AG04449 (cell line): ENCODE measurements at regions not wholly inside any gene's neighbourhood (a gene's known extent, or its start where the extent isn't known, plus 50 kb on each side); places are given as distances from the start of the nearest gene placed in this dataset.

ENCODE experiments used
- CTCF ChIA-PET: fragments of 350-600 bp; formaldehyde crosslinking; extraction: SDS; loops from one replicate; lab custom pipeline; 2021; ENCODE audit warnings: antibody characterized with exemption; lab: Yijun Ruan, JAX
- POLR2A ChIA-PET: fragments of 400-600, 350-600 bp; formaldehyde crosslinking; extraction: SDS; loops from one replicate; lab custom pipeline; 2020; ENCODE audit warnings: antibody characterized with exemption, inconsistent platforms; lab: Yijun Ruan, JAX
- DNase-seq: peaks from one replicate; pipeline ENCODE4 v3.0.0-alpha.2; 2010; ENCODE audit warnings: low read depth, low spot score
- H3K4me3 ChIP-seq: 2 replicates; pipeline ENCODE4 v1.5.1; 2011; ENCODE audit warnings: low read depth, mild to moderate bottlenecking, control low read depth, low read length
- TF ChIP-seq, protein P1 (sequence below): IDR thresholded peaks from one replicate; pipeline ENCODE4 v1.5.1; 2011; ENCODE audit warnings: mild to moderate bottlenecking, moderate library complexity, low read length, control low read depth, inconsistent platforms; ENCODE audit not compliant: insufficient read depth; ENCODE audit errors: missing control alignments

DNA sequence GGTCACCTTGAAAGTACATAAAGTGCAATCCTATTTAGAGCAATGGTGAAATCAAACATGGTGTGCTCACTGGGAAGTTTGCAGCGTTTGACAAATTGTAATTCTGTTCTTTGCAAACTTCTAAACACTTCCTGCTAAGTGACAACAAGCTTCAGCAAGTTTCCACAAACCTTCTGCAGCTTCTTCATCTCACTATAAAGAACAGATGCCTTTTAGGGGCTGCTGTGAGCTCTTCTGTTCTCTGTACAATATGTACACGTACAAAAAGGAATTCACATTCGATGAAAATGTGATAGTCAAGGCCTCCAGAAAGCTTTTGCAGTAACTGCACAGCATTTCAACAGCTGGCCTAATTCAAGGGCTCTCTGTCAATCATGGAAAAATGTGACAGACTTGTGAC, 543.1 kb downstream of the CETN3 start:
- ChIA-PET POLR2A (no interaction called here), CTCF (no interaction called here)
- no peak overlapping the region for H3K4me3 ChIP-seq
- no peak for DNase-seq
- TF ChIP-seq, protein P1, sequence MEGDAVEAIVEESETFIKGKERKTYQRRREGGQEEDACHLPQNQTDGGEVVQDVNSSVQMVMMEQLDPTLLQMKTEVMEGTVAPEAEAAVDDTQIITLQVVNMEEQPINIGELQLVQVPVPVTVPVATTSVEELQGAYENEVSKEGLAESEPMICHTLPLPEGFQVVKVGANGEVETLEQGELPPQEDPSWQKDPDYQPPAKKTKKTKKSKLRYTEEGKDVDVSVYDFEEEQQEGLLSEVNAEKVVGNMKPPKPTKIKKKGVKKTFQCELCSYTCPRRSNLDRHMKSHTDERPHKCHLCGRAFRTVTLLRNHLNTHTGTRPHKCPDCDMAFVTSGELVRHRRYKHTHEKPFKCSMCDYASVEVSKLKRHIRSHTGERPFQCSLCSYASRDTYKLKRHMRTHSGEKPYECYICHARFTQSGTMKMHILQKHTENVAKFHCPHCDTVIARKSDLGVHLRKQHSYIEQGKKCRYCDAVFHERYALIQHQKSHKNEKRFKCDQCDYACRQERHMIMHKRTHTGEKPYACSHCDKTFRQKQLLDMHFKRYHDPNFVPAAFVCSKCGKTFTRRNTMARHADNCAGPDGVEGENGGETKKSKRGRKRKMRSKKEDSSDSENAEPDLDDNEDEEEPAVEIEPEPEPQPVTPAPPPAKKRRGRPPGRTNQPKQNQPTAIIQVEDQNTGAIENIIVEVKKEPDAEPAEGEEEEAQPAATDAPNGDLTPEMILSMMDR: no peak

DNA sequence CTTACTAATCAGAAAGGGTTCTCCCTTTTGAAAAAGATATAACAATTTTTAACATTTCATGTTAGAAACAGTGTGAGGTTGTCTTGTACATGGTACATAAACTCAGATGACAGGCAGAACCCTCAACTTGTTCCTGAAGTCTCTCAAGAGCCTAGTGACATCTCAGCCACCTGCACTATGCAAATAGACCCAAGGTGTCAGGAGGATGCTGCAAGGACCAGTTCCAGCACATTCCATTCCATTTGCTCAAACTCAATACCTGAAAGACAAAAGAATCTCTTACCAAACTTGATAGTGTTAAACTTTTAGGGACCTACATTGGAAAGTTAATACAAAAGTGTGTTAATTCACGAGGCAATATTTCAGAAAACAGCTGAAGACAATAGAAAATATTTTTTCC, 544.6 kb downstream of the CETN3 start:
- DNase-seq: no peak
- CTCF ChIA-PET: no interaction called here
- no peak overlapping the region for H3K4me3 ChIP-seq
- TF ChIP-seq, protein P1: no peak
- POLR2A ChIA-PET: no interaction called here

DNA sequence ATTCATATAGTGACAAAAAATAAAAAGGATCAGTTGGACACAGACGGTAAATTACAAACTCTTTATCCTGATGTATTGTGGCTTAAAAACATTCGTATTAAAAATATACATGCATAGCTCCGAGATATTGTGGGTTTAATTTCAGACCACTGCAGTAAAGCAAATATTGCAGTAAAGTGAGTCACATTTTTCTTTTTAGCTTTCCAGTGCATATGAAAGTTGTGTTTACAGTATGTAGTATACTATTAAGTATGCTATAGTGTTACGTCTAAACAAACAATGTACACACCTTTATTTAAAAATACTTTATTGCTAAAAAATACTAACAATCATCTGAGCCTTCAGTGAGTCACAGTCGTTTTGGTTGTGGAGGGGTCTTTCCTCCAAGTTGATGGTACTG, 551.8 kb downstream of the CETN3 start:
- TF ChIP-seq, protein P1: no peak
- no peak for DNase-seq
- H3K4me3 ChIP-seq: no peak overlapping the region
- CTCF ChIA-PET: no interaction called here
- POLR2A ChIA-PET: no interaction called here

DNA sequence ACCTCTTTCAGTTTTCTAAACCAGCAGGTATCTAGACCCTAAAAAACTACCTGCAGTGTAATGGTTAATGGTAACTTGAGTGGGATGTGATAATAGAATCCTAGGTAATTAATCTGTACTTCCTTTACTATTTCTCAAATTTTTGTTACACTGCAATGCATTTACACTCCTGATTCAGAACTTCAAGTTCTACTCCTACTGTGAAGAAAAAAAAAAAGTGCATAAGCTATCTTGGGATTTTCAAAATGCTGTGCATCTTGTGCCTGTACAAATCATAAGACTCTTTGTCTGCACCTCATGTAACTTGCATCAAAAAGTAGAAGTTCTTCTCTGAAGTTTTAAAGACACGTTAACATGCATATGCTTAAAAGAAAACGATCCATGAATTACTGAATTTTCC, 554.1 kb downstream of the CETN3 start:
- ChIA-PET CTCF (no interaction called here), POLR2A (no interaction called here)
- TF ChIP-seq, protein P1: no peak
- no peak overlapping the region for H3K4me3 ChIP-seq
- no peak for DNase-seq

DNA sequence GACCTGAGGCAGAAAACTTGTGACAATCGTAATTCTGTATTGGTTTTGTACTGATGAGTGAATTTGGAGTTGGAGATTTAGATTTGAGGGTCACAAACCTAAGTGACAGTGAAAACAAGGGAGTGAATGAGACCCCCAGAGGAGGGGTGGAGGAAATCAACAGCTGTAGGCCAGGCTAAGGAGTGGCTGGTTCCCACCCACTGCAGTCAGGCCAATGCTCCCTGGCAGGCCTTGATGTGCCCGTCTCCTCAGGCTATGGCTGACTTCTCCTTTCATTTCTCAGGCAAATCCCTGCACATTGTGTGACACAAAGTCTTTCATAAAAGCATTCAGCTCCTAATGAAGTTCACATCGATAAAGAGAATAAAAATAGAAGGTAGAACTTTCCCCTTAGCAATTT, 557.6 kb downstream of the CETN3 start:
- ChIA-PET CTCF (no interaction called here), POLR2A (no interaction called here)
- DNase-seq: no peak
- TF ChIP-seq, protein P1: no peak
- no peak overlapping the region for H3K4me3 ChIP-seq

DNA sequence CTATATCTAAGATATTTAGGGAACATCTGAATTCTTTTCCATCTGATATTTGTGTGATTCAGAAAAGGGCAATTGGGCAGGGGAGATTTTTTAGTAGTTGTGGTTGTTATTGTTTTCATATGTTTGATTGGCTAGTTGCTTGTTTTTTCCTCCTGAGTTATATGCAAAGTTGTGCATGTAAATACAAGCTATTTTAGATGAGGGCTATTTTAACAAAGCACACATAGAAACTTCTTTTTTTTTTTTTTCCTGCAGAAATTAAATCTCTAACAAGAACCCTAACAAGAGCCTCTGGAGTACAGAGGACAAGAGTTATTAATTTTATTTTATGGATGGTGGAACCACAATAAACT, 559.1 kb downstream of the CETN3 start:
- DNase-seq: no peak
- TF ChIP-seq, protein P1: no peak
- POLR2A ChIA-PET: no interaction called here
- H3K4me3 ChIP-seq: no peak overlapping the region
- CTCF ChIA-PET: no interaction called here
